NCI-H460 (cell line): ENCODE measurements at regions not wholly inside any gene's neighbourhood (a gene's known extent, or its start where the extent isn't known, plus 50 kb on each side); places are given as distances from the start of the nearest gene placed in this dataset.
"Not testable (repeated sequence)": the region's sequence is repeated elsewhere in the genome, so short reads cannot be mapped to it uniquely, and the experiment has no call there.

ENCODE experiments used
- DNase-seq: peaks from one replicate; pipeline ENCODE4 v3.0.0-alpha.2; 2016; ENCODE audit warnings: low read depth; ENCODE audit errors: extremely low read depth

- DNase-seq = no peak
These were observed 480.3 kb downstream of the DIRAS2 start for GRCh38 chr9:90162326-90162725.

DNA sequence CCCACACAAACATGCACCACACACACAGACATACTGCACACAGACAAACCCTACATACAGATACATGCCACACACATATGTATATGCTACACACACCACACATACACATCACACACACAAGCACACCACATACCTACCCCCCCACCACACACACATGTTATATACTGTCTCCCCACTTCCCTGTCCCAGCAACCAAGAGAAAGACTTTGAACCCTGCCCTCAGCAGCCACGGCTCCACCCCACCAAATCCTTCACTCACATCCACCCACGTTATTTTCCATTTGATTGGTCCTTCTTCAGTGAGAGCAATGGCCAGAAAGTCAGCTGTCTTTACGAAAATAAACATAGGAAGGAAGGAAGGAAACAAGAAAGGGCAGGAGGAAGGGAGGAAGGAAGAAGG lies 479.8 kb downstream of the DIRAS2 start:
- no peak for DNase-seq

DNA sequence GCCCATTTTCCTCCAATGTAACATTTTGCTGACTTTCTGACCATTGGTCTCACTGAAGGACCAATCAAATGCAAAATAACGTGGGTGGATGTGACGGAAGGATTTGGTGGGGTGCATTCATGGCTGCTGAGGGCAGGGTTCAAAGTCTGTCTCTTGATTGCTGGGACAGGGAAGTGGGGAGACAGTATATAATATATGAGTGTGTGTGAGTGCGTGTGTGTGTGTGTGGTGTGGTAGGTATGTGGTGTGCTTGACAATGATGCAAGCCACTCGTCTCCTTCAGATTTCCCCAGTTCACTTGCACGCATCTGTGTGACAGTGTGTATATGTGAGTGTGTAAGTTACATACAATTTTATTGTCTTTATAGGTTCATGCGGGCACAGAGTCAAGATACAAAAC lies 477.3 kb downstream of the DIRAS2 start:
- no peak for DNase-seq

DNA sequence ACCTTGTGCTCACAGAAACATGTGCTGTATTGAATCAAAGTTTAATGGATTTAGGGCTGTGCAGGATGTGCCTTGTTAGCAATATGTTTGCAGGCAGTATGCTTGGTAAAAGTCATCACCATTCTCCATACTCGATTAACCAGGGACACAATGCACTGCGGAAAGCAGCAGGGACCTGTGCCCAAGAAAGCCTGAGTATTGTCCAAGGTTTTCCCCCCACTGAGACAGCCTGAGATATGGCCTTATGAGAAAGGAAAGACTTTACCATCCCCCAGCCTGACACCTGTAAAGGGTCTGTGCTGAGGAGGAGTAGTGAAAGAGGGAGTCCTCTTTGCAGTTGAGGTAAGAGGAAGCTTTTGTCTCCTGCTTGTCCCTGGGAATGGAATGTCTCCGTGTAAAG lies 476.2 kb downstream of the DIRAS2 start:
- not testable (repeated sequence) for DNase-seq

DNA sequence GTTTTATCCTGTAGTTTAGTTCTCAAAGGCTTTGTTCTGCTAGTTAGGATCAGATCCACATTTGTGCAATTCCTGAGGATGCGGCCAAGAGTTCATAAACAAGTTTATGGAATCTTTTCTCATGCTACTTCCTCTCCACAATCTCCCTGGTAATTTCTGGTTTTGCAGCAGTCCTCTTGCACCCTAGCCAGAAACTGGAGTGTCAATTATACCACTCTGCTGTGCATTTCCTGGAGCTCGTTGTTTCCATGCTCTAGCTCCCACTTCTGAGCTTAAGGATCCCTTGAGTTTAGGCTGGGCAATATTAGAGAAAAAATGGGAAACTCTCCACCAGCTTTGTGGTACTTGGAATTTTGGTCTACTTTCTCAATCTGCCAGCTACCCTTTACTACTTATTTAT lies 474.7 kb downstream of the DIRAS2 start:
- DNase-seq = no peak

GRCh38 chr9:90169490-90169889 lies 473.1 kb downstream of the DIRAS2 start:
- no peak for DNase-seq

- DNase-seq = not testable (repeated sequence)
These were observed 468.7 kb downstream of the DIRAS2 start for GRCh38 chr9:90173935-90174334.

- DNase-seq = not testable (repeated sequence)
These were observed 468.3 kb downstream of the DIRAS2 start for GRCh38 chr9:90174346-90174745.

GRCh38 chr9:90175257-90175656 lies 467.4 kb downstream of the DIRAS2 start:
- DNase-seq = no peak

DNA sequence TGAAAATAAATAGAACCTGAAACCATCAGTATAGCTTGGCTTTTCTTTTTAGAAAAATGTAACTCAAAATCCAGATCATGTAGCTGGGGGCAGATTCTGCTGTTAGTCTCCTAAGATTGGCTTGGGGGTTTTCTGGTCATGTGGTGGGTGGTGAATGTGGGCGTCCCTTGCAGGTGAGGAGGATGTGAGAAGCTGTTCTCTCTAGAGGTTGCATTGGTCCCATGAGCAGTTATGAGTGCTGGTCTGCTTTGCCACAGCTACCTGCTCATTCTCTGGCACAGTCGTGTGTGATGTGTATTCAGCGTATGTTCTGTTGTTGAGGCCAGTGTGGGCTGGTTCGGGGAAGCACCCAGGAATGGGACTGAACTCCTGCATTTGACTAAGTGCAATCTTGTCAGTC lies 466.8 kb downstream of the DIRAS2 start:
- no peak for DNase-seq

- DNase-seq = no peak
These were observed 465.7 kb downstream of the DIRAS2 start for GRCh38 chr9:90176901-90177300.

GRCh38 chr9:90180381-90180780 lies 462.2 kb downstream of the DIRAS2 start:
- no peak for DNase-seq

DNA sequence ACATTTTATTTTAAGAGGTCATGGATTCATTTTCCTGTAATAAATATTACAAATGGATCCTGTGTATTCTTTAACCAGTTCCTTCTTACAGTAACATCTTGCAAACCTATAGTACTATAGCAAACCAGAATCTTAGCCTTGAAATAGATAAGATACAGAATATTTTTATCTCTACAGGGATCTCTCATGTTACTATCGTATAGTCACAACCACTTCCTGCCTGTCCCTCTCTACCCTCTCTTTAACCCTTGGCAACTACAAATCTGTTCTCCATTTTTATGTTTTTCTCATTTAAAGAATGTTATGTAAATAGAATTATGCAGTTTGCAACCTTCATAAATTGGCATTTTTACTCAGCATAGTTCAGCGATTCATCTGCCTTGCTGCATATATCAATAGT lies 454.0 kb downstream of the DIRAS2 start:
- DNase-seq = no peak

DNA sequence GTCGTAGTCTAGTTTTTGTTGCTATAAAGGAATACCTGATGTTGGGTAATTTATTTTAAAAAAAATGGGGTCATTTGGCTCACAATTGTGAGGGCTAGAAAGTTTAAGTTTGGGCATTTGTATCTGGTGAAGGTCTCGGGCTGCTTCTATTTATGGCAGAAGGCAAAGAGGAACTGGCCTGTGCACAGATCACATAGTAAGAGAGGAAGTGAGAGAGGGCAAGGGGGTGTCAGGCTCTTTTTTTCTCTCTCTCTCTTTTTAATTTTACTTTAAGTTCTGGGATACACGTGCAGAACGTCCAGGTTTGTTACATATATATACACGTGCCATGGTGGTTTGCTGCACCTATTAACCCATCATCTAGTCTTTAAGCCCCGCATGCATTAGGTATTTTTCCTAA lies 453.3 kb downstream of the DIRAS2 start:
- no peak for DNase-seq

DNA sequence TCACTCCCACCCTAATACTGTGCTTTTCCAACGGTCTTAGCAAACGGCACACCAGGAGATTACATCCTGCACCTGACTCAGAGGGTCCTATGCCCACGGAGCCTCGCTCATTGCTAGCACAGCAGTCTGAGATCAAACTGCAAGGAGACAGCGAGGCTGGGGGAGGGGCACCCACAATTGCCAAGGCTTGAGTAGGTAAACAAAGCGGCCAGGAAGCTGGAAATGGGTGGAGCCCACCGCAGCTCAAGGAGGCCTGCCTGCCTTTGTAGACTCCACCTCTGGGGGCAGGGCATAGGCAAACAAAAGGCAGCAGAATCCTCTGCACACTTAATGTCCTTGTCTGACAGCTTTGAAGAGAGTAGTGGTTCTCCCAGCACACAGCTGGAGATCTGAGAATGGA lies 450.2 kb downstream of the DIRAS2 start:
- not testable (repeated sequence) for DNase-seq

DNA sequence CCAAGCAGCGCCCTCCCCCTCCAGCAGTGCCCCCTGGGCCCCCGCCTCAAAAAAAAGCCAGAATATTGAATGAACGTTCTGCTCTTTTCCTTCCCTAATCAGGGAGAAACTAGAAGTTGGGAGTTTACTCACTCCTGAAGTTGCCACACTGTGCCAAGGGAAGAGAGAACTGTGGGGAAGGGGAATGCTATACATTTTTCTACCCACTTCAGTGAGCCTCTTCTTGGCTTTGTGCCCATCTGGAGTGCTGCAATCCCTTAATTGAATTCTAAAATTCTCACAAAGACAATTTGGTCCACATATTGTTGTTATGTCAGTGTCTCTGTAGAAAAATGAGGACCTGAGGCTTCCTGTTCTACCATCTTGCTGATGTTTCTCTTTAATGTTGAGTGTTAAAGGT lies 443.7 kb downstream of the DIRAS2 start:
- DNase-seq = no peak

GRCh38 chr9:90201766-90202165 lies 440.9 kb downstream of the DIRAS2 start:
- no peak for DNase-seq

DNA sequence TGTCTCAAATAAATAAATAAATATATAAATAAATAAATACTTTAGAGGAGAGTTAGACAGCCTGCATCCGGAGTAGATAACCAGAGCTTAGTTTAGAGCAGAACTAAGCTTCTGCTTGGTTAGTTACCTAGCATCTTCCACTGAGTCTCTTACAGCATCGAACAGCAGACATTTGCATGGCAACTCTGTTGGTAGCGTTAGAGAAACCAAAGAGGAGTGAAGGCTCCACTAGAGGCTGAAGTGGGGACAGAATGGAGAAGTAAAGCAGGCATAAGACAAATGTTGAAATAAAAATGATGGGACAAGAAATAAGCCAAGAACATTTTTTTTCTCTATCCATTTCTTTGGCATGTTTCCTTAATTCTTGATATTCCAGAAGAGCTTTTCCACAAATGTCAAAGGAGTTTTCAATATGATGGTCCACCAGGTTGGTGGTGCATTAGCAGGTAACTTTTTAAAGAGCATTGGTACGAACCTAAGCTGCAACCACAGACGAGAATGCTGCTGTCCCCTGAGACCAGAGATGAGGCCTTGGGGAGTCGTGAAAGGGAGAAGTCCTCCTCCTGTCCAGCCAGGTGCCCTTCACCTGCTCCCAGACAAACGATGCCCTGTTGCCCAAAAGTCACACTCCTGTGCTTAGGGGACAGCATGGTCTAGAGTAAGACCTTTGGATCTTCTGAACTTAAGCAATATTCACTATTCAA lies 438.3 kb downstream of the DIRAS2 start:
- no peak for DNase-seq

DNA sequence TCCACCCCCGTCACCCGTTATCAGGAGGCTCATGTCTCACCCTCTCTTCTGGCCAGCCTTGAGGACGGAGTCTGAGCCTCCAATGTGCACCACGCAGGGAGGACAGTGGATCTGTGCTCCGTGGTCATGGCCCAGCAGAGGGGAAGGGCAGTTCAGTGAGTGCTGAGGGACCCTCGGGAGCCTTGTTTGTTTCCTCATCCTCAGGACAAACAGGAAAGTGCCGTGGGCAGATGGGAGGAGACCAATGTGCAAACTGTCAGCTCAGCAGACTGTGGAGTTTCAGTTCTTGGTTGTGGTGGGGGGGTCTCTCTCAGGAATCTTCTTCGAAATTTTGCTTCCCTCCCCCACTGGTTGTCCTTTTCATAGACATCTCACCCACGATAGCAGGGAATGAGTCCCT lies 429.6 kb downstream of the DIRAS2 start:
- DNase-seq = not testable (repeated sequence)

GRCh38 chr9:90219548-90220118 lies 423.0 kb downstream of the DIRAS2 start:
- DNase-seq = peak; percentile 26

- DNase-seq = not testable (repeated sequence)
These were observed 420.7 kb downstream of the DIRAS2 start for GRCh38 chr9:90221899-90222298.

DNA sequence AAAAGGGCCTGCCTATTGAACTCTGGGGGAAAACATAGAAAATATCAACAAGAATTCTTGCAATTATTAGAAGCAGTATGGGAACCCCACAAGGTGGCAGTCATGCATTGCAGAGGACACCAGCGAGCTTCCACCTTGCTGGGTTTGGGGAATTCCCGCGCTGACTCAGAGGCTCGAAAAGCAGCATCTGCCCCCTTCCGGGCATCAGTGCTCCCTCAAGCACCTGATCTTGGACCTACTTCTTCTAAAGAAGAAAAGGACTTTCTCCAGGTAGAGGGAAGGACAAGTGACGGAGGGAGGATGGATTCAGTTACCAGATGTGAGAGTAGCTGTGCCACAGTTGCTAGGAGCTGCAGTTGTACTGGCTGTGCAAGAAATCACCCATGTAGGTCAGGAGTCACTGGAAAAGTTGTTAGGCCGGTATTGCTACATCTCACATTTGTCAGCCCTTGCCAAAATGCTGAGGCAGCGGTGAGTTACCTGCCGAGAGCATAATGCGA lies 415.7 kb downstream of the DIRAS2 start:
- peak; percentile 43 for DNase-seq
